Right lobe of liver (tissue), 6 donors: ENCODE measurements at regions not wholly inside any gene's neighbourhood (a gene's known extent, or its start where the extent isn't known, plus 50 kb on each side); places are given as distances from the start of the nearest gene placed in this dataset.
A peak's percentile ranks its signal among the peaks of the same experiment; 100 is the strongest.

Source experiments
- ATAC-seq, 4 donors: fragments of 200-7000 bp; cut with Tn5 transposase; one replicate each; pipeline ENCODE4 v1.9.1; 2020; ENCODE audit warnings: mild to moderate bottlenecking in 4 of 4, moderate library complexity in 4 of 4
- DNase-seq, 3 donors: peaks; one replicate each; pipeline ENCODE4 v3.0.0-alpha.2; 2020
- H3K27ac ChIP-seq, 3 donors: fragments of 200-600 bp; one replicate each; pipeline ENCODE4 v1.8.0; 2022
- H3K27me3 ChIP-seq, 2 donors: fragments of 200-600 bp; one replicate each; pipeline ENCODE4 v1.8.0; 2022
- H3K36me3 ChIP-seq, 4 donors: fragments of 200-600 bp; sonication (generic) in 1 of 4; one replicate each; pipeline versions ENCODE4 v1.5.1 to v1.8.0; 2017 to 2022; ENCODE audit warnings: control low read depth in 1 of 4
- H3K4me1 ChIP-seq, 4 donors: fragments of 200-600 bp; sonication (generic) in 1 of 4; one replicate each; pipeline versions ENCODE4 v1.5.1 to v1.8.0; 2017 to 2022; ENCODE audit warnings: control low read depth in 1 of 4
- H3K4me3 ChIP-seq, 3 donors: fragments of 200-600 bp; one replicate each; pipeline ENCODE4 v1.8.0; 2022
- H3K9me3 ChIP-seq, 4 donors: fragments of 200-600 bp; sonication (generic) in 1 of 4; one replicate each; pipeline versions ENCODE4 v1.5.1 to v1.8.0; 2017 to 2022; ENCODE audit warnings: control low read depth in 1 of 4
- CTCF ChIP-seq, 4 donors: fragments of 200-600 bp in 3 of 4; fragments of 450-650 bp in 1 of 4; IDR thresholded peaks; one replicate each; pipeline versions ENCODE4 v1.5.1 to v1.8.0; 2016 to 2022; ENCODE audit warnings: antibody characterized with exemption in 4 of 4, mild to moderate bottlenecking in 2 of 4
- POLR2A ChIP-seq: fragments of 450-650 bp; IDR thresholded peaks from one replicate; pipeline ENCODE4 v1.6.1; 2017; ENCODE audit warnings: antibody characterized with exemption, mild to moderate bottlenecking
- WGBS: methylation state at CpG from one replicate; pipeline ENCODE4 v1.1.6; 2018; ENCODE audit warnings: low coverage, low lambda C conversion rate; ENCODE audit not compliant: insufficient coverage; ENCODE audit errors: missing lambda C conversion rate; 5-methylcytosine and 5-hydroxymethylcytosine counted together
- intact Hi-C, 2 donors: fragments of 100-400 bp; cut with DNase I; formaldehyde crosslinking; loops; one replicate each; pipeline versions ENCODE4 v1.11.2 to v1.14.1; 2022
- donor health status: DM: no; HTN: yes; CAD: no.
- donor health status: DM: no; HTN: no; CAD: no.
- donor health status: DM: no; HTN: no; CAD: no.
- donor health status: DM: no; HTN: yes; CAD: no.
- donor health status: DM: no; HTN: yes; CAD: no.

- no peaks in the 10 kb centered on the region for H3K9me3 ChIP-seq
- no peaks in the 10 kb centered on the region for H3K36me3 ChIP-seq
- no peaks in the 10 kb centered on the region for H3K27me3 ChIP-seq
- 74% methylated on average over 5 of the region's 5 CpGs for WGBS
- peak in 2 of 4 donors; percentile 39 to 78 for ATAC-seq
- H3K4me3 ChIP-seq, result no peak overlapping the region
- TF ChIP-seq POLR2A (no peak), CTCF (IDR thresholded peaks at IDR 0.05) (no peak)
- no peak for DNase-seq
- no peak overlapping the region for H3K27ac ChIP-seq
- no peaks in the 10 kb centered on the region for H3K4me1 ChIP-seq
- intact Hi-C loops, result no loop called here
These were observed 175.9 kb downstream of the ENC1 start for GRCh38 chr5:74464512-74465209.

GRCh38 chr5:74462356-74462755 lies 178.2 kb downstream of the ENC1 start:
- intact Hi-C loops, result no loop called here
- no peak for TF ChIP-seq POLR2A
- no peak for TF ChIP-seq CTCF (IDR thresholded peaks at IDR 0.05)
- H3K4me1 ChIP-seq, result no peaks in the 10 kb centered on the region
- DNase-seq (no peak), ATAC-seq (no peak)
- H3K27ac ChIP-seq, result no peak overlapping the region
- no CpG with 5 or more reads among the region's 1 CpG for WGBS
- H3K36me3 ChIP-seq, result no peaks in the 10 kb centered on the region
- no peak overlapping the region for H3K4me3 ChIP-seq
- H3K9me3 ChIP-seq, result no peaks in the 10 kb centered on the region
- H3K27me3 ChIP-seq, result no peaks in the 10 kb centered on the region

GRCh38 chr5:74461251-74461650 lies 179.3 kb downstream of the ENC1 start:
- Histone ChIP-seq H3K27ac (no peak overlapping the region), H3K36me3 (no peaks in the 10 kb centered on the region), H3K9me3 (no peaks in the 10 kb centered on the region), H3K4me3 (no peak overlapping the region), H3K4me1 (no peaks in the 10 kb centered on the region), H3K27me3 (no peaks in the 10 kb centered on the region)
- ATAC-seq (no peak), DNase-seq (no peak)
- intact Hi-C loops, result no loop called here
- TF ChIP-seq CTCF (IDR thresholded peaks at IDR 0.05) (no peak), POLR2A (no peak)
- WGBS, result 100% methylated on average over 1 of the region's 1 CpG

GRCh38 chr5:74460694-74461093 lies 179.8 kb downstream of the ENC1 start:
- TF ChIP-seq POLR2A, result no peak
- TF ChIP-seq CTCF (IDR thresholded peaks at IDR 0.05), result no peak

More at GRCh38 chr5:74460694-74461093, 179.8 kb downstream of the ENC1 start:
- intact Hi-C loops, result no loop called here
- DNase-seq, result no peak
- WGBS, result 82% methylated on average over 1 of the region's 3 CpGs
- ATAC-seq, result no peak
- Histone ChIP-seq H3K27me3 (no peaks in the 10 kb centered on the region), H3K9me3 (no peaks in the 10 kb centered on the region), H3K4me1 (no peaks in the 10 kb centered on the region), H3K4me3 (no peak overlapping the region), H3K27ac (no peak overlapping the region), H3K36me3 (no peaks in the 10 kb centered on the region)
